Posterior cingulate gyrus (tissue), 11 donors: ENCODE measurements at regions not wholly inside any gene's neighbourhood (a gene's known extent, or its start where the extent isn't known, plus 50 kb on each side); places are given as distances from the start of the nearest gene placed in this dataset.

Experiments used
- DNase-seq, 10 donors: peaks; one replicate each; pipeline versions ENCODE4 v3.0.0 to v3.0.0-alpha.2; 2020 to 2021; ENCODE audit warnings: mixed read lengths in 3 of 10
- intact Hi-C: fragments of 100-400 bp; cut with DNase I; formaldehyde crosslinking; loops from one replicate; pipeline ENCODE4 v1.15.1; 2023

GRCh38 chr5:145130996-145131395, 704.1 kb downstream of the PRELID2 start:
- intact Hi-C loops: no loop called here
- DNase-seq: no peak

- no peak for DNase-seq
- intact Hi-C loops: no loop called here
Observed at GRCh38 chr5:145129797-145130196, 705.3 kb downstream of the PRELID2 start.

- DNase-seq: no peak
- intact Hi-C loops: no loop called here
Observed at GRCh38 chr5:145124806-145125205, 710.3 kb downstream of the PRELID2 start.

- no peak for DNase-seq
- intact Hi-C loops: no loop called here
Observed at GRCh38 chr5:145118611-145119010, 716.5 kb downstream of the PRELID2 start.

GRCh38 chr5:145118127-145118526, 717.0 kb downstream of the PRELID2 start:
- DNase-seq: no peak
- intact Hi-C loops: no loop called here

GRCh38 chr5:145117285-145117684, 717.9 kb downstream of the PRELID2 start:
- DNase-seq: no peak
- intact Hi-C loops: no loop called here

- no peak for DNase-seq
- intact Hi-C loops: no loop called here
Observed at GRCh38 chr5:145111420-145111819, 723.7 kb downstream of the PRELID2 start.

- intact Hi-C loops: no loop called here
- no peak for DNase-seq
Observed at GRCh38 chr5:145110834-145111233, 724.3 kb downstream of the PRELID2 start.

GRCh38 chr5:145110181-145110580, 725.0 kb downstream of the PRELID2 start:
- intact Hi-C loops: no loop called here
- DNase-seq: no peak

GRCh38 chr5:145105384-145105783, 729.8 kb downstream of the PRELID2 start:
- intact Hi-C loops: loop anchor here (10.0 kb wide), 1 partner anchor 881 kb away; no protein-coding TSS in a partner anchor
- DNase-seq: no peak

GRCh38 chr5:145104106-145104505, 731.0 kb downstream of the PRELID2 start:
- intact Hi-C loops: loop anchor here (10.0 kb wide), 1 partner anchor 879 kb away; no protein-coding TSS in a partner anchor
- no peak for DNase-seq

GRCh38 chr5:145101246-145101645, 733.9 kb downstream of the PRELID2 start:
- intact Hi-C loops: loop anchor here (10.0 kb wide), 1 partner anchor 876 kb away; no protein-coding TSS in a partner anchor
- DNase-seq: no peak

GRCh38 chr5:145090115-145090514, 745.0 kb downstream of the PRELID2 start:
- intact Hi-C loops: no loop called here
- no peak for DNase-seq

- intact Hi-C loops: no loop called here
Observed at GRCh38 chr5:145084834-145085233, 750.3 kb downstream of the PRELID2 start.

GRCh38 chr5:145077028-145077427, 758.1 kb downstream of the PRELID2 start:
- intact Hi-C loops: no loop called here
- DNase-seq: peak in 2 of 10 donors; percentile 55 to 63

More at GRCh38 chr5:145084834-145085233, 750.3 kb downstream of the PRELID2 start:
- no peak for DNase-seq

- no peak for DNase-seq
- intact Hi-C loops: no loop called here
Observed at GRCh38 chr5:145076040-145076439, 759.1 kb downstream of the PRELID2 start.

- intact Hi-C loops: no loop called here
- DNase-seq: no peak
Observed at GRCh38 chr5:145072889-145073288, 762.3 kb downstream of the PRELID2 start.

GRCh38 chr5:145068721-145069120, 766.4 kb downstream of the PRELID2 start:
- intact Hi-C loops: no loop called here
- no peak for DNase-seq

GRCh38 chr5:145062280-145063062, 772.7 kb downstream of the PRELID2 start:
- DNase-seq: no peak
- intact Hi-C loops: no loop called here

- intact Hi-C loops: no loop called here
- DNase-seq: no peak
Observed at GRCh38 chr5:145056800-145057199, 778.3 kb downstream of the PRELID2 start.

- DNase-seq: no peak
Observed at GRCh38 chr5:145050181-145050580, 785.0 kb downstream of the PRELID2 start.

GRCh38 chr5:145044970-145045369, 790.2 kb downstream of the PRELID2 start:
- intact Hi-C loops: no loop called here
- DNase-seq: no peak

More at GRCh38 chr5:145050181-145050580, 785.0 kb downstream of the PRELID2 start:
- intact Hi-C loops: no loop called here
